Small intestine (tissue), 7 donors: ENCODE measurements at regions not wholly inside any gene's neighbourhood (a gene's known extent, or its start where the extent isn't known, plus 50 kb on each side); places are given as distances from the start of the nearest gene placed in this dataset.

Experiments used
- DNase-seq, 2 donors: peaks; one replicate each; pipeline versions ENCODE4 v3.0.0 to v3.0.0-alpha.2; 2013
- FAIRE-seq: peaks from 2 replicates; lab custom pipeline; 2012; peaks lifted over from hg19 to GRCh38; lab: Jason Lieb, UNC
- H3K27ac ChIP-seq, 3 donors: one replicate each; pipeline ENCODE4 v1.5.1; 2013; ENCODE audit warnings: low read length in 2 of 3, mild to moderate bottlenecking in 2 of 3, control low read depth in 1 of 3, inconsistent platforms in 1 of 3, low read depth in 1 of 3, moderate library complexity in 1 of 3
- H3K27me3 ChIP-seq, 3 donors: one replicate each; pipeline ENCODE4 v1.6.1; 2013; ENCODE audit warnings: low read length in 3 of 3, inconsistent platforms in 1 of 3; ENCODE audit not compliant: control insufficient read depth in 3 of 3, insufficient read depth in 3 of 3
- H3K36me3 ChIP-seq, 3 donors: one replicate each; pipeline ENCODE4 v1.6.1; 2013; ENCODE audit warnings: low read length in 3 of 3, inconsistent platforms in 1 of 3, low read depth in 1 of 3, mild to moderate bottlenecking in 1 of 3, moderate library complexity in 1 of 3; ENCODE audit not compliant: control insufficient read depth in 3 of 3, insufficient read depth in 2 of 3
- H3K4me1 ChIP-seq, 3 donors: one replicate each; pipeline ENCODE4 v1.6.1; 2013; ENCODE audit warnings: low read length in 2 of 3, inconsistent platforms in 1 of 3, low read depth in 1 of 3, mild to moderate bottlenecking in 1 of 3, moderate library complexity in 1 of 3; ENCODE audit not compliant: control insufficient read depth in 3 of 3, insufficient read depth in 2 of 3
- H3K4me3 ChIP-seq, 3 donors: one replicate each; pipeline ENCODE4 v1.5.1; 2013; ENCODE audit warnings: low read length in 3 of 3, control low read depth in 1 of 3, inconsistent platforms in 1 of 3, low read depth in 1 of 3, mild to moderate bottlenecking in 1 of 3, moderate library complexity in 1 of 3
- H3K9me3 ChIP-seq, 2 donors: one replicate each; pipeline ENCODE4 v1.6.1; 2013; ENCODE audit warnings: low read depth in 1 of 2, low read length in 1 of 2; ENCODE audit not compliant: control insufficient read depth in 2 of 2, insufficient read depth in 1 of 2
- WGBS, 3 donors: extraction: QIAGEN DNeasy Blood & Tissue Kit; methylation state at CpG; one replicate each; pipeline ENCODE4 v1.1.7; 2013; 5-methylcytosine and 5-hydroxymethylcytosine counted together
- donor health status: healthy with polysubstance abuse.
- donor health status: control.
- donor health status: control.
- donor health status: Bipolar disorder and iron deficiency.
- donor health status: healthy.

DNA sequence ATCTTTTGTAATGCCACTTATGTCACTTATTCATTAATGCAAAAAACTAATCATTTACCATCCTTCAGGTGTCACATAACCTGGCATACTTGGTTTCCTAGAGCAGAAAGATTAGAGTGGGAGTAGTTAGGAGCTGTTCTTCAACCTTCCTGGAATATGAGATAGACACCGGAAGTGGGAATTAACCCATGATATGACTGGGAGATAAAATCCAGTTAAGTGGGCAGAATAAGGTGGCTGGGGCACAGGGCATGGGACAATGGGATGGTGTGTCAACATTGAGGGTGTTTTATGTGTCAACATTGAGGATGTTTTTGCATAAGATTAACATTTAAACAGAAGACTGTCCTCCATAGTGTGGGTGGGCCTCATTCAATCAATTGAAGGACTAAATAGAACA is 94.3 kb upstream of the CBLB start:
- H3K36me3 ChIP-seq, result no peaks in the 10 kb centered on the region
- no peaks in the 10 kb centered on the region for H3K4me1 ChIP-seq
- DNase-seq, result no peak
- no peak overlapping the region for H3K4me3 ChIP-seq
- H3K9me3 ChIP-seq, result no peaks in the 10 kb centered on the region
- no peak overlapping the region for H3K27ac ChIP-seq
- no peaks in the 10 kb centered on the region for H3K27me3 ChIP-seq
- 88 to 93% (median 92%) methylated on average over 1 of the region's 1 CpG for WGBS, 3 donors
- no peak for FAIRE-seq

DNA sequence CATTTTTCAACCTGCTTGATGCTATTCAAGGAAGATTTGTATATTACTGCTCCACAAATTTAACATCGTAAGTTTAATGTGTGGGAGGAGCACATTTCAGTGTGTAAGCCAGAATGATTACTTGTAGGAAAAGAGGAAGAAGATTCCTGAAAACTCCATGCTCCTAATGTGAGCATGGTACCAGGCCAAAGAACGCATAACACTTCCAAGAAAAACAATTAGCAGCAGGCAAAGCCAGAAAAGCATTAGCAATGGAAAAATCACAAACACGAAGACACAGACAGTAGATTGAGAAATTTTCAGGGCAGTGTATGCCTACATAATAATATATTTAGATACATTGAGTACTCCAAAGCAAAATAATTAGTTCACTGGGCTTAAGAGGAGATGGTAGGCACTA is 96.6 kb upstream of the CBLB start:
- Histone ChIP-seq H3K4me1 (no peaks in the 10 kb centered on the region), H3K36me3 (no peaks in the 10 kb centered on the region), H3K27ac (no peak overlapping the region), H3K27me3 (no peaks in the 10 kb centered on the region), H3K9me3 (no peaks in the 10 kb centered on the region), H3K4me3 (no peak overlapping the region)
- DNase-seq (no peak), FAIRE-seq (no peak)
- WGBS, 3 donors, result 57 to 87% (median 78%) methylated on average over 3 of the region's 3 CpGs

DNA sequence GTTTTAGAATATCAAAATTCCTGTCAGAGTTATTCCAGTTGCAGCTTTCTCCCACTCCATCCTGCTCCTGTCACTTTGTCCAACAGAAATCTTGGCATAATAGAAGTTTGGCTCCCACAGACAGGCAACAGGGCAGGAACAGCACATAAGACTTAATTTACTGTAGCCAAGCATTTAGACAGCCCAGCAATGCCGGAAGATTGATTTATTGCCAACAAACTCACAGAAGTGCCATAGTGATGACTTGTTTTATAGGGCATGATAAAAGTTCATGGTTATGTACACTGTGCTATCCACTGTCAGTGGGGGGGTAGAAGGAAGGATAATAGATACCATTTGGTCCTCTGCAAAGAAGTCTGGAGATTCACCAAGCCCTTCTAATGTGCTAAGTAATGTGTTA is 98.3 kb upstream of the CBLB start:
- H3K27ac ChIP-seq, result no peak overlapping the region
- 20 to 40% (median 35%) methylated on average over 1 of the region's 1 CpG for WGBS, 3 donors
- H3K4me3 ChIP-seq, result no peak overlapping the region
- no peaks in the 10 kb centered on the region for H3K36me3 ChIP-seq
- peak; percentile 8 to 13 for DNase-seq
- peaks cover 0 to 5% of the 10 kb centered on the region in 2 donors for H3K9me3 ChIP-seq
- H3K4me1 ChIP-seq, result no peaks in the 10 kb centered on the region
- no peak for FAIRE-seq
- no peaks in the 10 kb centered on the region for H3K27me3 ChIP-seq

DNA sequence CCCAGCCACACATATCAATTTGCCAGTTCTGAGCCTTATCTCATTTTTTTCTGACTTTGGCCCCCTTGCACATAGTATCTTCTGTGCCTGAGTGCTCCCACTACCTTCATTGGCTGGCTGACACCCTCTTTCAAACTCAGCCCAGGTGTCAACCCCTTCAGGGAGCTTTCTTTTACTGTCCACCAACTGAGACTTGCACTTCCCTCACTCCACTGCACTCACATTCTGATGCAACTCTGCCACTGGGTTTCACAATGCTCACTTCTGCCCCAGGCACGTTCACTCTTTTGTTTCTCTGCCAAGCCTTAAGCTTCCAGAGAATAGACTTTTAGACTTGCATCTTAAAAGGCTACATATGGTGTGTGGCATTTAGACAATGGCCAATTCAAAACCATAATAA is 101.5 kb upstream of the CBLB start:
- peak in 1 of 2 donors; percentile 16 for DNase-seq

DNA sequence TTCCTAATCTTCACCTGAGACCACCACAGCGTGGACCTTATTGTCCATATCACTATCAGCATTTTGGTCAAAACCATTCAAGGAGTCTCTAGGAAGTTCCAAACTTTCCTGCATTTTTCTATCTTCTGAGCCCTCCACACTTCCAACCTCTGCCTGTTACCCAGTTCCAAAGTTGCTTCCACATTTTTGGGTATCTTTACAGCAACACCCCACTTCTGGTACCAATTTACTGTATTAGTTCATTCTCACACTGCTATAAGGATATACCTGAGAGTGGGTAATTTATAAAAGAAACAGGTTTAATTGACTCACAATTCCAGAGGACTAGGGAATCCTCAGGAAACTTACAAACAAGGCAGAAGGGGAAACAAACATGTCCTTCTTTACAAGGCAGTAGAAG is 103.3 kb upstream of the CBLB start:
- Histone ChIP-seq H3K4me1 (no peaks in the 10 kb centered on the region), H3K27ac (no peak overlapping the region), H3K36me3 (no peaks in the 10 kb centered on the region), H3K4me3 (no peak overlapping the region), H3K9me3 (peaks cover 0 to 5% of the 10 kb centered on the region in 2 donors), H3K27me3 (no peaks in the 10 kb centered on the region)
- 0 to 1% (median 0%) methylated on average over 1 of the region's 1 CpG for WGBS, 3 donors
- FAIRE-seq, result no peak
- DNase-seq, result no peak

More for the DNA sequence above, 101.5 kb upstream of the CBLB start:
- no peaks in the 10 kb centered on the region for H3K36me3 ChIP-seq
- peaks cover 0 to 5% of the 10 kb centered on the region in 2 donors for H3K9me3 ChIP-seq
- WGBS, 3 donors, result 10 to 35% (median 17%) methylated on average over 1 of the region's 1 CpG
- H3K27me3 ChIP-seq, result no peaks in the 10 kb centered on the region
- H3K4me1 ChIP-seq, result no peaks in the 10 kb centered on the region
- no peak for FAIRE-seq
- H3K27ac ChIP-seq, result no peak overlapping the region
- H3K4me3 ChIP-seq, result no peak overlapping the region

DNA sequence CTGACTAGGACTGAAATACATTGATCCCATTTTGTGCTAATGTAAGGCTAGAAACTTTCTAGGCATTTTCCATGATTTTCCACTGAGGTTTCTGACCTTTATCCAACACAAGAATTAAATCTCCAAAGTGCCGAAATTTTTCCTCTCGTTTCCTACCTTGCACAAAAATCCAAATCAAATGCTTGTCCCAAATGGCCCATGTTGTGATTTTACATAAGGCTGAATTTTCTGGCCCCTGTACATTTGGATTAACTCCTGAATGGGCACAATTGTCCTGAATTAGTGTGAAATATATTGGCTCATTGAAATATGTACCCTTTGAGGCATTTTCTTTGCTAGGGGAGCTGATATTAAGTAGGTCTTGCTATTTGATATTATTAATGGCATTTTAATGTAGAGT is 105.6 kb upstream of the CBLB start:
- DNase-seq (no peak), FAIRE-seq (no peak)
- no peak overlapping the region for H3K27ac ChIP-seq
- H3K36me3 ChIP-seq, result no peaks in the 10 kb centered on the region
- H3K9me3 ChIP-seq, result peaks cover 0 to 5% of the 10 kb centered on the region in 2 donors
- no peak overlapping the region for H3K4me3 ChIP-seq
- 89 to 92% (median 91%) methylated on average over 2 of the region's 2 CpGs for whole genome bisulfite sequencing, 3 donors
- H3K4me1 ChIP-seq, result no peaks in the 10 kb centered on the region
- no peaks in the 10 kb centered on the region for H3K27me3 ChIP-seq

DNA sequence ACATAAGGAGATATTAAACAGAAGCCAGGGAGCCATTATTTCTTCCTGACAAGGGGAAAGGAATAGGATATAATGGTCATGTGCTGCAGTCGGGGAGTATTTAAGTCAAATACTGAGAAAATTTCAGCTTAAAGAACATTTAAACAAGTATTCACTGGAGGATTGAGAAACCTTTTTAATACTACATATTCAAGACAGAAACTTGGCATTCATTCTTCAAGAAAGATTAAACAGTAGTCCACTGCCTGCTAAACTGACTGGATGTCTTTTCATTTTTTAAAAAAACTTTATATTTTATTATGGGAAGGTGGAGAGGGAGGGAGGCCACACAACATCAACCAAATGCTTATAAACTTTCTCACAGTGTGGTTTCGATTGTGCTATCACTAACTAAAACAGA is 107.4 kb upstream of the CBLB start:
- H3K4me3 ChIP-seq, result no peak overlapping the region
- DNase-seq (no peak), FAIRE-seq (no peak)
- no peaks in the 10 kb centered on the region for H3K27me3 ChIP-seq
- H3K27ac ChIP-seq, result no peak overlapping the region
- WGBS, 3 donors, result 77 to 86% (median 81%) methylated on average over 2 of the region's 2 CpGs
- H3K36me3 ChIP-seq, result no peaks in the 10 kb centered on the region
- no peaks in the 10 kb centered on the region for H3K4me1 ChIP-seq
- peaks cover 0 to under 1% of the 10 kb centered on the region in 2 donors for H3K9me3 ChIP-seq

DNA sequence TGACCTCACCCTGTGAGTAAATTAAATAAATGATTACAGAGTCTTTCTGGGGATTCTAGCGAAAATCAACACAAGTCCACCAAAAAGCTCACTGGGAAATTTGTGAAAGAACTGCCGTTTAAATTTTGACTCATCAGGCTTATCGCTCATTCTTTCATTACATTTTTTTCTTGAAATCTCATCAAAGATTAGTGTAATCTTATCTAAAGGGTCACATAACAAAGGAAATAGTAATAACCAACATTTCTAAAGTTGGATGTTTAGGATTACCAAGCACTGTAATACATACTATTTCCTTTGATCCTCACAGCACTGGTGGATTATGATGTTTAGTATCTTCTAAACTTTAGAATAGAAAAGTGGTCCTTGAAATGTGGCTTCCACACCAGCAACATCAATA is 111.1 kb upstream of the CBLB start:
- H3K36me3 ChIP-seq, result no peaks in the 10 kb centered on the region
- H3K9me3 ChIP-seq, result no peaks in the 10 kb centered on the region
- H3K27ac ChIP-seq, result no peak overlapping the region
- FAIRE-seq, result no peak
- no peak for DNase-seq
- H3K4me1 ChIP-seq, result no peaks in the 10 kb centered on the region
- no peak overlapping the region for H3K4me3 ChIP-seq
- H3K27me3 ChIP-seq, result no peaks in the 10 kb centered on the region
- 58 to 64% (median 63%) methylated on average over 3 of the region's 3 CpGs for WGBS, 3 donors

DNA sequence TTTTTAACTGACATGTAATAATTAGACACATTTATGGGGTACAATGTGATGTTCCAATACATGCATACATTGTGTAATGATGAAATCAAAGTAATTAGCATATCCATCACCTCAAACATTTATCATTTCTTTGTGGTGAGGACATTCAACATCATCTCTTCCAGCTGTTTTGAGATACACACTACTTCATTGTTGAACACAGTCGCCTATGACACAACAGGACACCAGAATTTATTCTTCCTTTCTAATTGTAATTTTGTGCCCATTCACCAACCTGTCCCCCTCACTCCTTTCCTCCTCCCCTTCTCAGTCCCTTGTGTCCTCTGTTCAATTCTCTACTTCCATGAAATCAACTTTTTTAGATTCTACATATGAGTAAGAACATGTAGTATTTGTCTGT is 113.4 kb upstream of the CBLB start:
- FAIRE-seq, result no peak
- WGBS, 3 donors, result 96 to 100% (median 97%) methylated on average over 1 of the region's 1 CpG
- H3K36me3 ChIP-seq, result no peaks in the 10 kb centered on the region

More for the DNA sequence above, 113.4 kb upstream of the CBLB start:
- Histone ChIP-seq H3K9me3 (no peaks in the 10 kb centered on the region), H3K27ac (no peak overlapping the region), H3K4me1 (no peaks in the 10 kb centered on the region), H3K4me3 (no peak overlapping the region), H3K27me3 (no peaks in the 10 kb centered on the region)
- no peak for DNase-seq
